Ovary (tissue), 7 donors: ENCODE measurements at regions not wholly inside any gene's neighbourhood (a gene's known extent, or its start where the extent isn't known, plus 50 kb on each side); places are given as distances from the start of the nearest gene placed in this dataset.
"Not testable (repeated sequence)": the region's sequence is repeated elsewhere in the genome, so short reads cannot be mapped to it uniquely, and the experiment has no call there.

Experiments
- DNase-seq, 5 donors: peaks; one replicate each; pipeline ENCODE4 v3.0.0-alpha.2; 2019 to 2020
- H3K27ac ChIP-seq, 2 donors: fragments of 200-600 bp; one replicate each; pipeline versions ENCODE4 v1.5.1 to v1.8.0; 2019 to 2022
- H3K27me3 ChIP-seq: fragments of 200-600 bp; one replicate; pipeline ENCODE4 v1.8.0; 2022
- H3K36me3 ChIP-seq: fragments of 200-600 bp; sonication (generic); one replicate; pipeline ENCODE4 v1.5.1; 2019
- H3K4me1 ChIP-seq: one replicate; pipeline ENCODE4 v1.8.1; 2013; ENCODE audit warnings: mild to moderate bottlenecking, moderate library complexity; ENCODE audit not compliant: insufficient read depth
- H3K4me3 ChIP-seq: fragments of 200-600 bp; sonication (generic); one replicate; pipeline ENCODE4 v1.5.1; 2017
- H3K9me3 ChIP-seq, 2 donors: fragments of 200-600 bp in 1 of 2; sonication (generic) in 1 of 2; one replicate each; pipeline versions ENCODE4 v1.5.1 to v1.8.1; 2013 to 2019; ENCODE audit warnings: mild to moderate bottlenecking in 1 of 2, moderate library complexity in 1 of 2
- CTCF ChIP-seq, 3 donors: fragments of 450-650 bp in 2 of 3; fragments of 200-600 bp in 1 of 3; IDR thresholded peaks; one replicate each; pipeline versions ENCODE4 v1.5.1 to v1.8.0; 2016 to 2022; ENCODE audit warnings: antibody characterized with exemption in 3 of 3, mild to moderate bottlenecking in 1 of 3
- EP300 ChIP-seq: sonication (generic); formaldehyde crosslinking; IDR thresholded peaks from one replicate; pipeline ENCODE4 v1.6.1; 2017; ENCODE audit warnings: antibody characterized with exemption
- POLR2A ChIP-seq: fragments of 450-650 bp; IDR thresholded peaks from one replicate; pipeline ENCODE4 v1.6.1; 2017; ENCODE audit warnings: antibody characterized with exemption, mild to moderate bottlenecking, moderate library complexity
- WGBS, 3 donors: extraction: QIAGEN DNeasy Blood & Tissue Kit in 1 of 3; methylation state at CpG; one replicate each; pipeline versions ENCODE4 v1.1.5 to v1.1.7; 2013 to 2017; 5-methylcytosine and 5-hydroxymethylcytosine counted together
- intact Hi-C, 4 donors: fragments of 100-400 bp; cut with DNase I; formaldehyde crosslinking; loops; one replicate each; pipeline versions ENCODE4 v1.11.0 to v1.15.1; 2022 to 2023
- donor health status: DM: no; HTN: no; CAD: no; lungs with moderate emphysema.
- donor health status: DM: no; HTN: no; CAD: no.
- donor health status: Bipolar disorder and iron deficiency.
- donor health status: DM: no; HTN: no; CAD: no.
- donor health status: DM: yes; HTN: yes; CAD: no.

- Histone ChIP-seq H3K4me3 (no peak overlapping the region), H3K27me3 (no peaks in the 10 kb centered on the region), H3K4me1 (no peaks in the 10 kb centered on the region), H3K36me3 (no peaks in the 10 kb centered on the region), H3K27ac (no peak overlapping the region), H3K9me3 (no peaks in the 10 kb centered on the region)
- DNase-seq: no peak
- TF ChIP-seq EP300: no peak
- no peak for TF ChIP-seq CTCF (IDR thresholded peaks at IDR 0.05)
- TF ChIP-seq POLR2A: no peak
- intact Hi-C loops: loop anchor here in 1 of 4 donors (10.0 kb wide), 1 partner anchor 402 kb away; no protein-coding TSS in a partner anchor
- WGBS, 3 donors: 53 to 62% (median 60%) methylated on average over 4 of the region's 4 CpGs
These were observed 182.9 kb downstream of the ALX1 start for GRCh38 chr12:85462888-85463287.

- intact Hi-C loops: loop anchor here in 1 of 4 donors (10.0 kb wide), 1 partner anchor 398 kb away; no protein-coding TSS in a partner anchor
- TF ChIP-seq EP300 (no peak), CTCF (IDR thresholded peaks at IDR 0.05) (no peak), POLR2A (no peak)
- H3K4me1 ChIP-seq: no peaks in the 10 kb centered on the region
- DNase-seq: no peak
- H3K27ac ChIP-seq: no peak overlapping the region
- no peaks in the 10 kb centered on the region for H3K9me3 ChIP-seq
- no peak overlapping the region for H3K4me3 ChIP-seq
- H3K27me3 ChIP-seq: no peaks in the 10 kb centered on the region
- H3K36me3 ChIP-seq: no peaks in the 10 kb centered on the region
These were observed 186.9 kb downstream of the ALX1 start for GRCh38 chr12:85466890-85467289.

GRCh38 chr12:85468356-85469157 is 188.5 kb downstream of the ALX1 start:
- 7 to 10% (median 7%) methylated on average over 15 of the region's 15 CpGs for WGBS, 3 donors
- Histone ChIP-seq H3K4me3 (peak overlapping the region; percentile 23), H3K36me3 (no peaks in the 10 kb centered on the region), H3K9me3 (no peaks in the 10 kb centered on the region), H3K27me3 (no peaks in the 10 kb centered on the region), H3K4me1 (no peaks in the 10 kb centered on the region), H3K27ac (no peak overlapping the region)
- TF ChIP-seq CTCF (IDR thresholded peaks at IDR 0.05): peak in 2 of 3 donors; percentile 41 to 59
- TF ChIP-seq POLR2A: no peak
- intact Hi-C loops: loop anchor here in 1 of 4 donors (10.0 kb wide), 1 partner anchor 396 kb away; no protein-coding TSS in a partner anchor
- peak in 3 of 5 donors; percentile 10 to 25 (median 16) for DNase-seq

GRCh38 chr12:85469158-85470086 is 189.4 kb downstream of the ALX1 start:
- H3K4me1 ChIP-seq, H3K36me3 ChIP-seq, H3K9me3 ChIP-seq, H3K27me3 ChIP-seq, H3K27ac ChIP-seq, DNase-seq: not testable (repeated sequence)
- peak overlapping the region; percentile 23 for H3K4me3 ChIP-seq
- intact Hi-C loops: loop anchor here in 1 of 4 donors (10.0 kb wide), 1 partner anchor 395 kb away; no protein-coding TSS in a partner anchor
- WGBS, 3 donors: 32 to 39% (median 36%) methylated on average over 5 of the region's 5 CpGs

- not testable (repeated sequence) for H3K4me3 ChIP-seq, H3K27me3 ChIP-seq, DNase-seq, H3K36me3 ChIP-seq, H3K4me1 ChIP-seq, H3K9me3 ChIP-seq, H3K27ac ChIP-seq
- intact Hi-C loops: loop anchor here in 1 of 4 donors (5.0 kb wide), 1 partner anchor 392 kb away; no protein-coding TSS in a partner anchor
- whole genome bisulfite sequencing, 3 donors: 93 to 96% (median 95%) methylated on average over 1 of the region's 1 CpG
These were observed 195.3 kb downstream of the ALX1 start for GRCh38 chr12:85475277-85475676.
